ENCODE measurements at regions not wholly inside any gene's neighbourhood (a gene's known extent, or its start where the extent isn't known, plus 50 kb on each side); places are given as distances from the start of the nearest gene placed in this dataset.
"Not testable (repeated sequence)": the region's sequence is repeated elsewhere in the genome, so short reads cannot be mapped to it uniquely, and the experiment has no call there.

DNA sequence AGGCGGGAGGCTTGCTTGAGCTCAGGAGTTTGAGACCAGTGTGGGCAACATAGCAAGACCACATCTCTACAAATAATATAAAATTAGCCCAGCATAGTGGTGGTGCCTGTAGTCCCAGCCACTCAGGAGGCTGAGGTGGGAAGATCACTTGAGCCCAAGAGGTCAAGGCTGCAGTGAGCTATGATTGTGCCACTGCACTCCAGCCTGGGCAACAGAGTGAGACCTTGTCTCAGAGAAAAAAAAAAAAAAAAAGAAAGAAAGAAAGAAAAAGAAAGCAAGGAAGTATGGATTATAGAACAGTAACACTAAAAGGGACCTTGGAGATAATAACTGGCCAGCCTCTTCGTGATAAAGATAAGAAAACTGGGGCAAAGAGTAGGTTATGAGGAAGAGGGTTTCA, 130.4 kb downstream of the PLCE1 start:
- TF ChIP-seq POLR2A (IDR thresholded peaks at IDR 0.05; ENCODE audit: low read length); GATA1 (IDR thresholded peaks at IDR 0.05; ENCODE audit: low read depth, low read length): not testable (repeated sequence)

Measured in erythroblast (primary cell).